Tibial nerve (tissue), 4 donors: ENCODE measurements at regions not wholly inside any gene's neighbourhood (a gene's known extent, or its start where the extent isn't known, plus 50 kb on each side); places are given as distances from the start of the nearest gene placed in this dataset.

ENCODE experiments used
- DNase-seq, 2 donors: peaks; one replicate each; pipeline ENCODE4 v3.0.0-alpha.2; 2019; ENCODE audit warnings: low spot score in 2 of 2
- H3K27ac ChIP-seq, 4 donors: fragments of 200-600 bp; sonication (generic) in 3 of 4; one replicate each; pipeline ENCODE4 v1.5.1; 2017 to 2019; ENCODE audit warnings: mild to moderate bottlenecking in 1 of 4
- H3K27me3 ChIP-seq, 2 donors: fragments of 200-600 bp; sonication (generic) in 1 of 2; one replicate each; pipeline versions ENCODE4 v1.5.1 to v1.6.0; 2017 to 2019
- H3K36me3 ChIP-seq, 3 donors: fragments of 200-600 bp; sonication (generic); one replicate each; pipeline ENCODE4 v1.5.1; 2018 to 2019
- H3K4me1 ChIP-seq, 4 donors: fragments of 200-600 bp; sonication (generic) in 3 of 4; one replicate each; pipeline ENCODE4 v1.5.1; 2017 to 2019
- H3K4me3 ChIP-seq, 4 donors: fragments of 200-600 bp; sonication (generic) in 3 of 4; one replicate each; pipeline ENCODE4 v1.5.1; 2017 to 2019; ENCODE audit warnings: mild to moderate bottlenecking in 1 of 4, moderate library complexity in 1 of 4
- H3K9me3 ChIP-seq, 4 donors: fragments of 200-600 bp; sonication (generic) in 3 of 4; one replicate each; pipeline ENCODE4 v1.5.1; 2017 to 2019
- EP300 ChIP-seq, 2 donors: sonication (generic); formaldehyde crosslinking; IDR thresholded peaks; one replicate each; pipeline ENCODE4 v1.6.1; 2017; ENCODE audit warnings: antibody characterized with exemption in 2 of 2, mild to moderate bottlenecking in 1 of 2
- POLR2A ChIP-seq, 2 donors: fragments of 450-650 bp; IDR thresholded peaks; one replicate each; pipeline ENCODE4 v1.6.1; 2017; ENCODE audit warnings: antibody characterized with exemption in 2 of 2, mild to moderate bottlenecking in 2 of 2, moderate library complexity in 2 of 2
- WGBS, 2 donors: methylation state at CpG; one replicate each; pipeline ENCODE4 v1.1.5; 2018; 5-methylcytosine and 5-hydroxymethylcytosine counted together
- TF ChIP-seq, protein P1 (sequence below), 5 experiments: fragments of 200-600 bp in 3 of 5; fragments of 450-650 bp in 2 of 5; sonication (generic) in 3 of 5; IDR thresholded peaks; one replicate each; pipeline ENCODE4 v1.5.1; 2016 to 2019; ENCODE audit warnings: antibody characterized with exemption in 5 of 5, mild to moderate bottlenecking in 3 of 5, moderate library complexity in 2 of 5

- Histone ChIP-seq H3K4me3 (no peak overlapping the region), H3K27me3 (no peaks in the 10 kb centered on the region), H3K36me3 (no peaks in the 10 kb centered on the region), H3K27ac (no peak overlapping the region), H3K4me1 (no peaks in the 10 kb centered on the region), H3K9me3 (no peaks in the 10 kb centered on the region)
- WGBS, 2 donors = 70% methylated on average over 4 of the region's 4 CpGs
- DNase-seq = no peak
- TF ChIP-seq EP300 (IDR thresholded peaks at IDR 0.05) (no peak), POLR2A (IDR thresholded peaks at IDR 0.05) (no peak)
- TF ChIP-seq, protein P1, sequence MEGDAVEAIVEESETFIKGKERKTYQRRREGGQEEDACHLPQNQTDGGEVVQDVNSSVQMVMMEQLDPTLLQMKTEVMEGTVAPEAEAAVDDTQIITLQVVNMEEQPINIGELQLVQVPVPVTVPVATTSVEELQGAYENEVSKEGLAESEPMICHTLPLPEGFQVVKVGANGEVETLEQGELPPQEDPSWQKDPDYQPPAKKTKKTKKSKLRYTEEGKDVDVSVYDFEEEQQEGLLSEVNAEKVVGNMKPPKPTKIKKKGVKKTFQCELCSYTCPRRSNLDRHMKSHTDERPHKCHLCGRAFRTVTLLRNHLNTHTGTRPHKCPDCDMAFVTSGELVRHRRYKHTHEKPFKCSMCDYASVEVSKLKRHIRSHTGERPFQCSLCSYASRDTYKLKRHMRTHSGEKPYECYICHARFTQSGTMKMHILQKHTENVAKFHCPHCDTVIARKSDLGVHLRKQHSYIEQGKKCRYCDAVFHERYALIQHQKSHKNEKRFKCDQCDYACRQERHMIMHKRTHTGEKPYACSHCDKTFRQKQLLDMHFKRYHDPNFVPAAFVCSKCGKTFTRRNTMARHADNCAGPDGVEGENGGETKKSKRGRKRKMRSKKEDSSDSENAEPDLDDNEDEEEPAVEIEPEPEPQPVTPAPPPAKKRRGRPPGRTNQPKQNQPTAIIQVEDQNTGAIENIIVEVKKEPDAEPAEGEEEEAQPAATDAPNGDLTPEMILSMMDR (IDR thresholded peaks at IDR 0.05) = no peak
Observed at GRCh38 chr13:79237981-79238380, 168.1 kb downstream of the RBM26 start.

DNA sequence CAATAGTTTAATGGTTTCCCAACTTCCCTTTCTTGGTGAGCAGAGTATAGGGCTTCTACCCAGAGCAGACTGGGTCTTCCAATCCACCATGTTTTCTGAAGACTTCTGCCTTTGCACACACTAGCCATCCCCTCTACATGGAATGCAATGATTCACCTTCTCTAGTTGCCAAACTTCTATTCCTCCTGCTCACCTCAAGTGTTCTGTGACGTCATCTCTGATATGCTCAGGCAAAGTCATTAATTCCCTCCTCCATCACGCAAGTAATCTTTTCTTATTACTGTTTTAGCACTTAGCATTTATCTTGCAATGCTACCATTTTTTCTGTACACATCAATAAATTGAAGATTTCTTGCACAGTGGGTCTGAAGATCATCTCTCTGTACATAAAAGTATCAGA is 174.2 kb downstream of the RBM26 start:
- Histone ChIP-seq H3K9me3 (no peaks in the 10 kb centered on the region), H3K4me1 (no peaks in the 10 kb centered on the region), H3K4me3 (no peak overlapping the region), H3K27me3 (no peaks in the 10 kb centered on the region), H3K27ac (no peak overlapping the region), H3K36me3 (no peaks in the 10 kb centered on the region)
- TF ChIP-seq POLR2A (IDR thresholded peaks at IDR 0.05) (no peak), EP300 (IDR thresholded peaks at IDR 0.05) (no peak)
- TF ChIP-seq, protein P1 (IDR thresholded peaks at IDR 0.05) = no peak
- WGBS, 2 donors = 87 to 92% methylated on average over 2 of the region's 2 CpGs
- DNase-seq = no peak

DNA sequence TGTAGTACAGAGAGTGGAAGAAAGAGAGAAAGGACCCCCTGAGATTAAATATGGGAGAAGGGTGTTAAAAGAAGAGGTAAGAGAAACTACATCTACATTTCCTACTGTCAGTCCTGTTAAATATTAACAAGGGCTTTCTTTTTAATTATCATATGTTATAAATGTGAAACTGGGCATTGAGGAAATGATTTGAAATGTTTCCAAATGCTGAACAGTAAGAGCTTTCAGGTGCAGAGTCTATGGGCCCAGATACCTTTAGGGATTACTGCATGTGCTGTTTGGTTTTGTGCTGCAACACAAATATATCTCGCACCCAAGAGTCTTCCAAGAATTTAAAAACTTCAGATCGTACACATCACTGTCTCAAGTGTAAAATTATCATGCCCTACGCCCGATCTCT is 176.3 kb downstream of the RBM26 start:
- H3K4me3 ChIP-seq = no peak overlapping the region
- TF ChIP-seq POLR2A (IDR thresholded peaks at IDR 0.05) (no peak), EP300 (IDR thresholded peaks at IDR 0.05) (no peak)
- TF ChIP-seq, protein P1 (IDR thresholded peaks at IDR 0.05) = no peak
- H3K4me1 ChIP-seq = no peaks in the 10 kb centered on the region
- no peak for DNase-seq
- WGBS, 2 donors = 65 to 69% methylated on average over 4 of the region's 4 CpGs
- no peaks in the 10 kb centered on the region for H3K9me3 ChIP-seq
- no peaks in the 10 kb centered on the region for H3K36me3 ChIP-seq
- H3K27me3 ChIP-seq = no peaks in the 10 kb centered on the region
- H3K27ac ChIP-seq = no peak overlapping the region

- WGBS, 2 donors = 89 to 92% methylated on average over 5 of the region's 5 CpGs
- TF ChIP-seq, protein P1 (IDR thresholded peaks at IDR 0.05) = no peak
- no peak for TF ChIP-seq POLR2A (IDR thresholded peaks at IDR 0.05)
- no peak for TF ChIP-seq EP300 (IDR thresholded peaks at IDR 0.05)
- Histone ChIP-seq H3K4me1 (no peaks in the 10 kb centered on the region), H3K27me3 (no peaks in the 10 kb centered on the region), H3K4me3 (no peak overlapping the region), H3K36me3 (no peaks in the 10 kb centered on the region), H3K27ac (no peak overlapping the region), H3K9me3 (no peaks in the 10 kb centered on the region)
- no peak for DNase-seq
Observed at GRCh38 chr13:79228972-79229371, 177.1 kb downstream of the RBM26 start.

DNA sequence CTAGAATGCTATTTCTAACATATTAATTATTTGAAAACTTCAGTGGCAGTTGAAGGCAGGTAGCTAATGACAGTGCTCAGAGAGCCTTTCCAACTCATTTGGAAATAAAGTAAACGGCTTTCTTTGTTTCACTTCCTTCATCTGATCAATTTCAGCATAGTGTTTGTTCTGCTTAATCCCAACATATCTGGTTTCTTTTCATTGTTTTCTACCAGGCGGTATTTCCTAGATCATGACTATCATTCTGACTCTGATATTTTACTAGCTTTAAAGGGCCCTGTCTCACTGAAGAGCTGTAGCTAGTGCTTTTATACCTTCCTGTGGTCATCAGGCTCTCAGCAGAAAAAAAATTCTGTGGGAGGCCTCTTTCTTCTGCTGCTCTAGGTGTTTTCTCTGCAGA is 178.6 kb downstream of the RBM26 start:
- Histone ChIP-seq H3K4me1 (no peaks in the 10 kb centered on the region), H3K9me3 (no peaks in the 10 kb centered on the region), H3K27ac (no peak overlapping the region), H3K36me3 (no peaks in the 10 kb centered on the region), H3K4me3 (no peak overlapping the region), H3K27me3 (no peaks in the 10 kb centered on the region)
- TF ChIP-seq POLR2A (IDR thresholded peaks at IDR 0.05) = no peak
- no peak for TF ChIP-seq EP300 (IDR thresholded peaks at IDR 0.05)
- TF ChIP-seq, protein P1 (IDR thresholded peaks at IDR 0.05) = no peak
- 59 to 62% methylated on average over 2 of the region's 2 CpGs for WGBS, 2 donors
- no peak for DNase-seq
